Hepatic stellate cell (primary cell): ENCODE measurements at regions not wholly inside any gene's neighbourhood (a gene's known extent, or its start where the extent isn't known, plus 50 kb on each side); places are given as distances from the start of the nearest gene placed in this dataset.
"Not testable (repeated sequence)": the region's sequence is repeated elsewhere in the genome, so short reads cannot be mapped to it uniquely, and the experiment has no call there.

Source experiments
- DNase-seq: peaks from one replicate; pipeline ENCODE4 v3.0.0; 2011; ENCODE audit warnings: low spot score

- DNase-seq, result no peak
Measured at GRCh38 chr3:30440147-30440604, 166.2 kb upstream of the TGFBR2 start.

DNA sequence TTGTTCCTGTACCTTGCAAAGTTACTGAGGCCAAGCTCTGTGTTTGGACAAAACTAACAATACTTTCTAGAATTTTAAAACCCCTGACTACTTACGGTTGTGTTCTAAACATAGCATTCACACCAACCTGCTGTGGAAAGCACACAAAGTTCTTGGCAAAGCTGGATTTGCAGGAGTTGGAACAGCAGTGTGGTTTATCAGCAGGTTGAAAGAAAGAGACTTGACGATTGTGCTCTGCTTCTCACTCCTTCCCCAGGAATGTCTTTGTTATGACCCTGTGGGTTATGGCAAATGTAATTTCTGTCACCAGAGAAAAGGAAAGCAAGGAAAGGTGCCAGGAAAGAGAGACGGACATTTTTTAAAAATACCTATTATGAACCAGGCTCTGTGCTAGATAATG, 165.5 kb upstream of the TGFBR2 start:
- no peak for DNase-seq

- DNase-seq, result no peak
Measured at GRCh38 chr3:30443756-30444673, 162.4 kb upstream of the TGFBR2 start.

GRCh38 chr3:30448450-30449289, 157.7 kb upstream of the TGFBR2 start:
- no peak for DNase-seq

GRCh38 chr3:30449290-30449632, 157.1 kb upstream of the TGFBR2 start:
- no peak for DNase-seq

DNA sequence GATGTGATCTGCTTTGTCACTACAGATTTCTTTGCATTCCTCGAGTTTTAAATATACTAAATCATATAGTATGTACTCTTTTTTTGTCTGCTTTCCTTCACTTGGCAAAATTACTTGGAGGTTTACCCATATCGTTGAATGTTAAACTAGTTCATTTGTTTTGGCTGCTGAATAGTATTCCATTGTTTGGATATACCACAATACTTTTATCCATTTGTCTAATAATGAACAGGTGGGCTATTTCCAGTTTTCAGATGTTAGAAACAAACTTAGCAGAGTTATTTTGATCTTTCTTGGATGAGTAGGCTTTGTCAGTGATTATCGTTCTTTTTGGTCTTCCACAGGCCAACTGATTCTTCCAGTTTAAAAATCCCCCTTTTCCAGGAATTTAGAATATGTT, 154.0 kb upstream of the TGFBR2 start:
- DNase-seq, result no peak

DNA sequence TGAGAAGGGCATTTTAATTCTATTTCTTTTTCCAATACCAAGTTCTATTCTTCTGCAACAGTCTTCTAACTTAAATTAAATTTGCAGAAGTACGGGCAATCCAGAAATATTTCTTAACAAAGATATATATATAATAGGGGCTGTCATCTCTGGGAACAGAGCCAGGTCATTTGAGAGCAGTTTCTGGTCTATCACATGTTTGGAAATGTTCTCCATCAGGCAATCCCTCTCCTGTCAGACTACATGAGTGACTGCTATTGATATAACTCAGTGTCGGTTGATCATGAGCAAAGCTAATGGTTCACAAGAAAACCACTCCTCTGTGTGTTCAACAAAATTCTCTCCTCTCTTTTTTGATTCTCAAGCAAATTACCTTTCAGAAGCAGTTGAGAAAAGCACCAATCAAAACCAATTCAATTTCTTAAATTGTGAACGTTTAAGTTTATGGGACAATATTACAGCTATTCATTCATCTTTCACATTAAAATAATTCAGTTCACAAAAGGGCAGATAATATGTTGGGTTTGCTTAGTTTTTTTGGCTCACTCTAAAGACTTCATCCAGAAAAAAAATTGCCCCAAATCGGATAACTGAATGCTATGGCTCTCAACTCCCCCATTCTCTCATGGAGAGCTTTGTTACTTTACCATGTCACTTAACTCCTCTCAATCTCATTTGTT, 152.9 kb upstream of the TGFBR2 start:
- DNase-seq, result no peak

DNA sequence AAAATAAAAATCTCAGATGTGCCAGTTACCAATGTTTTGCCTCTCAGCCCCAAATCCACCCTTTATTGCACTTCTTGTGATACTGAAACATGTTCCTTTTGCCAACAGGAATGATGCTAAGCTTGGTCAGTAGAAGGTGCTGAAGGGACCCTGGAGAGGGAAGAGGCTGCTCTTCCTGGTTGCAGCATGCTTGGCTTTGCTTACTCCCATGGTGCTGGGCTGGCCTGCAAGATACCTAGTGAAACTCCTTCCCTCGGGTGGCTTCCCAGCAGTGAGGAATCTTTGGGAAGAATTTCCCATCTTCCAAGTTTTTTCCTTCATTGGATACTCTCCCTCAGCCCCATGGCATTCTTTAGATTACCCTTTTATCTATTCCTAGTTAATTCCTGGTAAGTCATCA, 151.8 kb upstream of the TGFBR2 start:
- no peak for DNase-seq

GRCh38 chr3:30455112-30455511, 151.3 kb upstream of the TGFBR2 start:
- not testable (repeated sequence) for DNase-seq

GRCh38 chr3:30455840-30456239, 150.6 kb upstream of the TGFBR2 start:
- no peak for DNase-seq

DNA sequence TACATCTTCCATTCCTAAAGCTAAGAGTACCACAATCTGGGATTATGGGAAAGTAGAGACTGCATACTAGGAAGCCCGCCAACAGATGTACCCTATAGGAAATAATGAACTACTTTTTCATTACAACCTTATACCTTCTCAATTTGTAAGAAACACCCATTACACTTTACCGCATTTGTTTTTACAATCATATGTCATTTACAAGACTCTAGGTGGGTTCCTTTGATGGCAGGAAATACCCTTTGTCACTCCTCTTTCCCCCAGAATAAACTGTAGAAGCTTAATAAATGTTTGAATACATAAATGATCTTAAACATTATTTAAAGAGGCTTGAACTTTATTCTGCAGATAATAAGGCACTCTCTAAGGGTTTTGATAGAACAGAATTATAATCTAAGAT, 150.1 kb upstream of the TGFBR2 start:
- DNase-seq, result no peak

DNA sequence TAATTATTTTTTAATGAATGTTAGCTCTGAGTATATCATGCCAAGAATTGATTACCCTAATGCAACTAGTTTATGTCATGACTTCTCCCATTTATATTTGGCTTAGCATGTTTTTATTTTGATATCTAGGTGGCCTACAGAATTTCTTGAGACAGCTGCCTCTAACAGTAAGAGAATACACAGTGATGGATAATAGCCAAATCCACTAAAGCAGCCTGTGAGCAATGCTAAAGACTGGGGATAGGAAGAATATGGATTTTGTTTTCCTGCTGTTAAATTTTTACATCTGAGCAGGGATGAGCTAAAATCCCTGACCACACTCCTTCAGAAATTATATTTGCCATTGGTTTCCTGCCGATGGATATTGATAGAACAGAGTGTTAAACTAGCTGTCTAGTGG, 149.3 kb upstream of the TGFBR2 start:
- DNase-seq, result no peak

GRCh38 chr3:30457726-30458125, 148.7 kb upstream of the TGFBR2 start:
- DNase-seq, result no peak

GRCh38 chr3:30458376-30459171, 147.8 kb upstream of the TGFBR2 start:
- DNase-seq, result no peak

GRCh38 chr3:30461311-30461710, 145.1 kb upstream of the TGFBR2 start:
- DNase-seq, result no peak

- DNase-seq, result no peak
Measured at GRCh38 chr3:30462721-30463470, 143.5 kb upstream of the TGFBR2 start.

- DNase-seq, result no peak
Measured at GRCh38 chr3:30464381-30464780, 142.0 kb upstream of the TGFBR2 start.

GRCh38 chr3:30465454-30465853, 140.9 kb upstream of the TGFBR2 start:
- DNase-seq, result no peak

- no peak for DNase-seq
Measured at GRCh38 chr3:30467596-30468238, 138.7 kb upstream of the TGFBR2 start.

- DNase-seq, result no peak
Measured at GRCh38 chr3:30469133-30469532, 137.3 kb upstream of the TGFBR2 start.
